ENCODE measurements at regions not wholly inside any gene's neighbourhood (a gene's known extent, or its start where the extent isn't known, plus 50 kb on each side); places are given as distances from the start of the nearest gene placed in this dataset.

DNA sequence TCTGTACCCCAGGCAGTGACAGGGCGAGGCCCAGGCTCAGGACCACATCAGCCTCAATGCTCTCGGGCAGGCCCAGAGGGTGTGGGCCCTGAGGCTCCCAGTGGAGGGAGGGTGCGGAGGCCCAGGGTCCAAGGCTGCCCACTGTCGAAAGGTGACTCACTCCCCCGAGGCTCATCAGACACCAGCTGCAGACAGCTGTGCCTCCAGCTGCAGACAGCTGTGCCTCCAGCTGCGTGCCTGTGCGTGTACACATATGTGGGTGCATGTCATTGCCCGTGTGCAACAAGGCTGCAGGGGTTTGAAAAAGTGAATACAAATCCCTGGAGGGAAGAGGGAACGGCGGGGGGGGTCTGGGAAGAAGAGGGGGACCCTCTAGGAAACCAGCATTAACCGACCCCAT, 134.3 kb downstream of the BRD1 start:
- no peak overlapping the region for H3K27ac Mint-ChIP-seq
- ChIA-PET CTCF (no interaction called here), POLR2A (no interaction called here)
- peaks cover 3 to 15% (median 11%) of the 10 kb centered on the region in 5 donors for H3K9me3 Mint-ChIP-seq
- H3K27ac ChIP-seq (ENCODE audit: low read depth, low read length): no peak overlapping the region
- H3K36me3 Mint-ChIP-seq: no peaks in the 10 kb centered on the region
- no peak overlapping the region for H3K4me3 ChIP-seq (ENCODE audit: low read length)
- no peak for DNase-seq
- H3K27me3 Mint-ChIP-seq: peaks cover 8 to 19% of the 10 kb centered on the region in 2 donors
- H3K4me1 ChIP-seq (ENCODE audit: insufficient read depth, low read length): no peaks in the 10 kb centered on the region
- peaks cover 4% of the 10 kb centered on the region for H3K27me3 ChIP-seq (ENCODE audit: insufficient read depth, low read length, poor library complexity, severe bottlenecking)
- H3K4me3 Mint-ChIP-seq: no peak overlapping the region
- no peaks in the 10 kb centered on the region for H3K9me3 ChIP-seq (ENCODE audit: low read length)
- H3K4me1 Mint-ChIP-seq: no peaks in the 10 kb centered on the region
- no peaks in the 10 kb centered on the region for H3K36me3 ChIP-seq (ENCODE audit: insufficient read depth, low read length)

DNA sequence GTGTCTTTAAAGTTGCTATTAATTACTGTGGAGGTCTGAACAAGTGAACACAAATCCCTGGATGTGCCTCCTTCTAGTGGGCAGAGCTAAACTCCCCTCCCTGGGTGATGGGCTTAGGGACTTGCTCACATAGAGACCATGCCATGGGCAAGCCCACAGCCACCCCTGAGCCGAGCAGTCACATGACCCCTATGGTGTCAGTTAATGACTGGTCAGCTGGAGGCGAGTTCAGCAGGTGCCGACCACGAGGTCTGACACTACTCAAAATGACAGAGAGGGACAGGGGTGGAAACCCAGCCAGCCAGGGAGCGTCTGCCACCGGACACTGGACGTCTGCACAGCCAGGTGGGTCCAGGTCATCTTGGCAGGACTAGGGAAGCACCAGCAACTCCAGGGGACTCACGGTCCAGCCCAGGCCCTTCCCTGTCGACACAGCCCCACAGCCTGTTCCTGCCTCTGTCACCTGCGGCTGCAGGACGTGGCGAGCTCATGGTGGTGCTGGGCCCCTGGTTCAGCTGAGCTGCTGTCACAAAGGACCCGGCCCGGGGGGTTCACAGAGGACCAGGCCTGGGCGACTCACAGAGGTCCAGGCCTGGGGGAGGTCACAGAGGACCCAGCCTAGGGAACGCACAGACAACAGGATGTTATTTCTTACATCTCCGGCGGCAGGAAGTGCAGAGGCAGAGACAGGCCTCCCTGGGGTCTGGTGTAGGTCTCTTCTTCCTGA, 135.0 kb downstream of the BRD1 start:
- H3K4me1 Mint-ChIP-seq: no peaks in the 10 kb centered on the region
- peaks cover 3 to 13% (median 11%) of the 10 kb centered on the region in 5 donors for H3K9me3 Mint-ChIP-seq
- no peak overlapping the region for H3K4me3 Mint-ChIP-seq
- DNase-seq: no peak
- ChIA-PET POLR2A (no interaction called here), CTCF (no interaction called here)
- Histone ChIP-seq H3K36me3 (ENCODE audit: insufficient read depth, low read length) (no peaks in the 10 kb centered on the region), H3K9me3 (ENCODE audit: low read length) (no peaks in the 10 kb centered on the region), H3K4me1 (ENCODE audit: insufficient read depth, low read length) (no peaks in the 10 kb centered on the region), H3K4me3 (ENCODE audit: low read length) (no peak overlapping the region), H3K27ac (ENCODE audit: low read depth, low read length) (no peak overlapping the region), H3K27me3 (ENCODE audit: insufficient read depth, low read length, poor library complexity, severe bottlenecking) (peaks cover 4% of the 10 kb centered on the region)
- H3K27me3 Mint-ChIP-seq: peaks cover 8 to 22% of the 10 kb centered on the region in 2 donors
- no peaks in the 10 kb centered on the region for H3K36me3 Mint-ChIP-seq
- H3K27ac Mint-ChIP-seq: no peak overlapping the region

- peaks cover 8 to 28% of the 10 kb centered on the region in 2 donors for H3K27me3 Mint-ChIP-seq
- CTCF ChIA-PET: no interaction called here
These were observed 136.4 kb downstream of the BRD1 start for GRCh38 chr22:49691256-49691655.

DNA sequence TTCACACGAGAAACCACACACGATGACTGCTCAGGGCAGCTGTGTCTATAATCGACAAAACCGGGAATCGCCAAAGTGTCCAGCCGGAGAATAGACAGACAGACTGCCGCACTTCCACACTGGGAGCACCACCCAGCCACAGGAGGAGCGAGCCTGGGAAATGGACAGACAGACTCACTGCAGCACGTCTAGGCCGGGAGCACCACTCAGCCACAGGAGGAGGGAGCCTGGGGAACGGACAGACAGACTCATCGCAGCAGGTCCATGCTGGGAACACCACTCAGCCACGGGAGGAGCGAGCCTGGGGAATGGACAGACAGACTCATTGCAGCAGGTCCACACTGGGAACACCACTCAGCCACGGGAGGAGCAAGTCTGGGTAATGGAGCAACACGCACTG, 137.2 kb downstream of the BRD1 start:
- Histone ChIP-seq H3K27ac (ENCODE audit: low read depth, low read length) (no peak overlapping the region), H3K9me3 (ENCODE audit: low read length) (no peaks in the 10 kb centered on the region), H3K4me3 (ENCODE audit: low read length) (no peak overlapping the region), H3K4me1 (ENCODE audit: insufficient read depth, low read length) (no peaks in the 10 kb centered on the region), H3K36me3 (ENCODE audit: insufficient read depth, low read length) (no peaks in the 10 kb centered on the region), H3K27me3 (ENCODE audit: insufficient read depth, low read length, poor library complexity, severe bottlenecking) (peaks cover 4% of the 10 kb centered on the region)
- Mint-ChIP-seq H3K4me3 (no peak overlapping the region), H3K27me3 (peaks cover 8 to 31% of the 10 kb centered on the region in 2 donors), H3K36me3 (no peaks in the 10 kb centered on the region), H3K27ac (no peak overlapping the region), H3K9me3 (no peaks in the 10 kb centered on the region), H3K4me1 (no peaks in the 10 kb centered on the region)
- CTCF ChIA-PET: no interaction called here
- POLR2A ChIA-PET: no interaction called here
- no peak for DNase-seq

More at GRCh38 chr22:49691256-49691655, 136.4 kb downstream of the BRD1 start:
- no peaks in the 10 kb centered on the region for H3K36me3 Mint-ChIP-seq
- H3K4me3 ChIP-seq (ENCODE audit: low read length): no peak overlapping the region
- H3K27ac Mint-ChIP-seq: no peak overlapping the region
- no peak overlapping the region for H3K4me3 Mint-ChIP-seq
- H3K4me1 ChIP-seq (ENCODE audit: insufficient read depth, low read length): no peaks in the 10 kb centered on the region
- no peak overlapping the region for H3K27ac ChIP-seq (ENCODE audit: low read depth, low read length)
- H3K9me3 Mint-ChIP-seq: peaks cover 0 to 4% (median 2%) of the 10 kb centered on the region in 5 donors
- H3K9me3 ChIP-seq (ENCODE audit: low read length): no peaks in the 10 kb centered on the region
- POLR2A ChIA-PET: no interaction called here
- H3K4me1 Mint-ChIP-seq: no peaks in the 10 kb centered on the region
- peaks cover 4% of the 10 kb centered on the region for H3K27me3 ChIP-seq (ENCODE audit: insufficient read depth, low read length, poor library complexity, severe bottlenecking)
- H3K36me3 ChIP-seq (ENCODE audit: insufficient read depth, low read length): no peaks in the 10 kb centered on the region
- DNase-seq: no peak

DNA sequence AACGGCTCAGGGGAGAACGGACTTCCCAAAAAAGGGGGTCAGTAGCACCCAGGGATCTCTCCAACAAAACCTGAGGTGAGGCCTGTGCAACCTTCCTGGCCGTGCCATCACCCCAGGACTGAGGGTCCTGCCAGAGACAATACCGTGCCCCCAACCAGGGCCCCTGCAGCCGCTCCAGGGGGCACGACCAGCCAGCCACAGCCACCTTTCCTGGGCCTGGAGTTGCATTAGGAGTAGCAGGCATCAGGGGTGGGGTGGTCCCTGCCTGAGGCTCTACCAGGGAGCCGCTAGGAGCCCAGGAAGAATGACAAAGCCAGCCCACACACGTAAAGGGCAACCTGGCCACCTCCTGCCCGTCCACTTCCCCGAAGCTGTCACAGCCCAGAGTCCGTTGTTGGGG, 137.8 kb downstream of the BRD1 start:
- ChIA-PET CTCF (no interaction called here), POLR2A (no interaction called here)
- H3K27ac ChIP-seq (ENCODE audit: low read depth, low read length): no peak overlapping the region
- H3K9me3 ChIP-seq (ENCODE audit: low read length): no peaks in the 10 kb centered on the region
- no peak for DNase-seq
- no peak overlapping the region for H3K4me3 Mint-ChIP-seq
- no peaks in the 10 kb centered on the region for H3K9me3 Mint-ChIP-seq
- no peak overlapping the region for H3K4me3 ChIP-seq (ENCODE audit: low read length)
- H3K36me3 Mint-ChIP-seq: no peaks in the 10 kb centered on the region
- H3K27ac Mint-ChIP-seq: no peak overlapping the region
- peaks cover 8 to 37% of the 10 kb centered on the region in 2 donors for H3K27me3 Mint-ChIP-seq
- H3K4me1 ChIP-seq (ENCODE audit: insufficient read depth, low read length): no peaks in the 10 kb centered on the region
- no peaks in the 10 kb centered on the region for H3K36me3 ChIP-seq (ENCODE audit: insufficient read depth, low read length)
- H3K4me1 Mint-ChIP-seq: no peaks in the 10 kb centered on the region
- H3K27me3 ChIP-seq (ENCODE audit: insufficient read depth, low read length, poor library complexity, severe bottlenecking): peaks cover 4% of the 10 kb centered on the region

DNA sequence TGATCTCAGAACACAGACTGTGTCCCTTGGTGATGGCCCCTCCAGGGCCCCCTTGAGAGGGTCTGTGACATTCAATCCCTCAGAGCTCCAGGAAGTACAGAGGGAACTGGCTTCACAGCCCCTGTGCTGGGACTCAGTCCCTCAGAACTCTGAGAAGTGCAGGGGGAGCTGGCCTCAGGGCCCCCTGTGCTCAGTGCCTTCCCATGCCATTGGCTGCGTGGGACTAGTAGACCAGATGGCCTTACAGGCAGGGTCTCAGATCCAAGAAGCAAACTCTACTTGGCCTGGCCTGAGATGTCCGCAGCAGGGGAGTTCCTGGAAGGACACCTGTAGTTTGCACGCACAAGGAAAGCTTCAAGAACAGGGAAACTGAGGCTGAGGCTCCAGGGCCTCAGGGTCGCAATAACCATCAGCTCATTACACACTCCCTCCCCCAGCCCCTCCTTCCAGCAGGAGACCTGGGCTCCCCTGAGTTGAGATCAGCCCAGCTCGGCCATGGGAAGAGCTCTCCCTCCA, 138.4 kb downstream of the BRD1 start:
- Histone ChIP-seq H3K36me3 (ENCODE audit: insufficient read depth, low read length) (no peaks in the 10 kb centered on the region), H3K4me3 (ENCODE audit: low read length) (no peak overlapping the region), H3K27ac (ENCODE audit: low read depth, low read length) (no peak overlapping the region), H3K4me1 (ENCODE audit: insufficient read depth, low read length) (no peaks in the 10 kb centered on the region), H3K27me3 (ENCODE audit: insufficient read depth, low read length, poor library complexity, severe bottlenecking) (peaks cover 4% of the 10 kb centered on the region), H3K9me3 (ENCODE audit: low read length) (no peaks in the 10 kb centered on the region)
- H3K9me3 Mint-ChIP-seq: peaks cover 0 to 3% (median 0%) of the 10 kb centered on the region in 5 donors
- H3K27ac Mint-ChIP-seq: peak overlapping the region in 1 of 8 donors; percentile 29
- ChIA-PET CTCF (no interaction called here), POLR2A (no interaction called here)
- H3K36me3 Mint-ChIP-seq: no peaks in the 10 kb centered on the region
- H3K4me1 Mint-ChIP-seq: no peaks in the 10 kb centered on the region
- H3K4me3 Mint-ChIP-seq: no peak overlapping the region
- H3K27me3 Mint-ChIP-seq: peaks cover 8 to 41% of the 10 kb centered on the region in 2 donors
- DNase-seq: no peak

GRCh38 chr22:49688516-49689254, 139.0 kb downstream of the BRD1 start:
- Histone ChIP-seq H3K9me3 (ENCODE audit: low read length) (no peaks in the 10 kb centered on the region), H3K36me3 (ENCODE audit: insufficient read depth, low read length) (no peaks in the 10 kb centered on the region), H3K4me3 (ENCODE audit: low read length) (no peak overlapping the region), H3K27me3 (ENCODE audit: insufficient read depth, low read length, poor library complexity, severe bottlenecking) (peaks cover 4% of the 10 kb centered on the region), H3K4me1 (ENCODE audit: insufficient read depth, low read length) (no peaks in the 10 kb centered on the region), H3K27ac (ENCODE audit: low read depth, low read length) (no peak overlapping the region)
- Mint-ChIP-seq H3K36me3 (no peaks in the 10 kb centered on the region), H3K27ac (no peak overlapping the region), H3K4me1 (no peaks in the 10 kb centered on the region), H3K9me3 (peaks cover 0 to 3% (median 0%) of the 10 kb centered on the region in 5 donors), H3K4me3 (no peak overlapping the region), H3K27me3 (peaks cover 8 to 41% of the 10 kb centered on the region in 2 donors)
- no peak for DNase-seq
- CTCF ChIA-PET: no interaction called here
- POLR2A ChIA-PET: no interaction called here

GRCh38 chr22:49687786-49688515, 139.7 kb downstream of the BRD1 start:
- H3K36me3 Mint-ChIP-seq: no peaks in the 10 kb centered on the region
- no peaks in the 10 kb centered on the region for H3K9me3 ChIP-seq (ENCODE audit: low read length)
- DNase-seq: no peak
- H3K4me3 ChIP-seq (ENCODE audit: low read length): no peak overlapping the region
- H3K27me3 Mint-ChIP-seq: peaks cover 8 to 45% of the 10 kb centered on the region in 2 donors
- CTCF ChIA-PET: no interaction called here
- peaks cover 0 to 4% (median 0%) of the 10 kb centered on the region in 5 donors for H3K9me3 Mint-ChIP-seq
- H3K4me1 ChIP-seq (ENCODE audit: insufficient read depth, low read length): no peaks in the 10 kb centered on the region
- H3K27ac Mint-ChIP-seq: no peak overlapping the region
- POLR2A ChIA-PET: no interaction called here
- H3K36me3 ChIP-seq (ENCODE audit: insufficient read depth, low read length): no peaks in the 10 kb centered on the region
- peaks cover 4% of the 10 kb centered on the region for H3K27me3 ChIP-seq (ENCODE audit: insufficient read depth, low read length, poor library complexity, severe bottlenecking)
- no peak overlapping the region for H3K4me3 Mint-ChIP-seq
- H3K27ac ChIP-seq (ENCODE audit: low read depth, low read length): no peak overlapping the region
- no peaks in the 10 kb centered on the region for H3K4me1 Mint-ChIP-seq

Data from CD8-positive, alpha-beta memory T cell (primary cell).